OCI-LY1 (cell line): ENCODE measurements at regions not wholly inside any gene's neighbourhood (a gene's known extent, or its start where the extent isn't known, plus 50 kb on each side); places are given as distances from the start of the nearest gene placed in this dataset.

Experiments
- H2AFZ ChIP-seq: fragments of 200-600 bp; sonication (generic), shearing (Covaris generic); 2 replicates; pipeline ENCODE4 v1.6.0; 2014; ENCODE audit warnings: antibody characterized with exemption, mild to moderate bottlenecking, low read length
- H3F3A ChIP-seq: fragments of 200-600 bp; sonication (generic), shearing (Covaris generic); 2 replicates; pipeline ENCODE4 v1.6.0; 2014; ENCODE audit warnings: mild to moderate bottlenecking, antibody characterized with exemption, low read length, moderate library complexity; ENCODE audit not compliant: insufficient read depth
- H3K27ac ChIP-seq: fragments of 200-600 bp; sonication (generic); 2 replicates; pipeline ENCODE4 v1.5.1; 2014; ENCODE audit warnings: low read length, mixed run types, mild to moderate bottlenecking, low read depth; ENCODE audit not compliant: poor library complexity, severe bottlenecking
- H3K27me3 ChIP-seq: fragments of 200-600 bp; sonication (generic); 2 replicates; pipeline ENCODE4 v1.6.0; 2014; ENCODE audit warnings: antibody characterized with exemption, mild to moderate bottlenecking, low read length, moderate library complexity; ENCODE audit not compliant: insufficient read depth
- H3K36me3 ChIP-seq: fragments of 200-600 bp; sonication (generic); 2 replicates; pipeline ENCODE4 v1.6.1; 2014; ENCODE audit warnings: mild to moderate bottlenecking, antibody characterized with exemption, low read length, moderate library complexity, mixed read lengths; ENCODE audit not compliant: insufficient read depth
- H3K4me1 ChIP-seq: fragments of 200-600 bp; sonication (generic); 2 replicates; pipeline ENCODE4 v1.5.1; 2014; ENCODE audit warnings: mild to moderate bottlenecking, low read length, moderate library complexity; ENCODE audit not compliant: insufficient read depth, severe bottlenecking
- H3K4me2 ChIP-seq: fragments of 200-600 bp; sonication (generic), shearing (Covaris generic); 2 replicates; pipeline ENCODE4 v1.6.1; 2014; ENCODE audit warnings: low read length
- H3K4me3 ChIP-seq: fragments of 200-600 bp; sonication (generic); 2 replicates; pipeline ENCODE4 v1.5.1; 2014; ENCODE audit warnings: low read length, low read depth, mild to moderate bottlenecking, mixed read lengths; ENCODE audit not compliant: poor library complexity, severe bottlenecking
- H3K79me2 ChIP-seq: fragments of 200-600 bp; shearing (Covaris generic); 2 replicates; pipeline ENCODE4 v1.6.1; 2016; ENCODE audit warnings: mixed run types, low read length, mixed read lengths; ENCODE audit not compliant: insufficient read depth
- H3K9ac ChIP-seq: fragments of 200-600 bp; sonication (generic), shearing (Covaris generic); 2 replicates; pipeline ENCODE4 v1.6.1; 2014; ENCODE audit warnings: mild to moderate bottlenecking, low read length, mixed read lengths
- H3K9me2 ChIP-seq: fragments of 200-600 bp; sonication (generic), shearing (Covaris generic); 2 replicates; pipeline ENCODE4 v1.6.1; 2014; ENCODE audit warnings: low read depth, mild to moderate bottlenecking, low read length, mixed read lengths
- H3K9me3 ChIP-seq: fragments of 200-600 bp; shearing (Covaris generic); 2 replicates; pipeline ENCODE4 v1.6.1; 2014; ENCODE audit warnings: low read length, mixed read lengths
- H4K20me1 ChIP-seq: fragments of 200-600 bp; sonication (generic), shearing (Covaris generic); 2 replicates; pipeline ENCODE4 v1.6.0; 2016; ENCODE audit warnings: mild to moderate bottlenecking, low read length; ENCODE audit not compliant: insufficient read depth
- CTCF ChIP-seq: fragments of 200-600 bp; sonication (generic), shearing (Covaris generic); IDR thresholded peaks from 2 replicates; pipeline ENCODE4 v1.5.1; 2017; ENCODE audit warnings: mild to moderate bottlenecking, antibody characterized with exemption, low read length, moderate library complexity, mixed read lengths
- EZH2 ChIP-seq: fragments of 200-600 bp; sonication (generic), shearing (Covaris generic); IDR thresholded peaks from 2 replicates; pipeline ENCODE4 v1.8.0; 2017; ENCODE audit warnings: borderline replicate concordance, mixed run types, mild to moderate bottlenecking, antibody characterized with exemption, low read length, moderate library complexity, mixed read lengths

DNA sequence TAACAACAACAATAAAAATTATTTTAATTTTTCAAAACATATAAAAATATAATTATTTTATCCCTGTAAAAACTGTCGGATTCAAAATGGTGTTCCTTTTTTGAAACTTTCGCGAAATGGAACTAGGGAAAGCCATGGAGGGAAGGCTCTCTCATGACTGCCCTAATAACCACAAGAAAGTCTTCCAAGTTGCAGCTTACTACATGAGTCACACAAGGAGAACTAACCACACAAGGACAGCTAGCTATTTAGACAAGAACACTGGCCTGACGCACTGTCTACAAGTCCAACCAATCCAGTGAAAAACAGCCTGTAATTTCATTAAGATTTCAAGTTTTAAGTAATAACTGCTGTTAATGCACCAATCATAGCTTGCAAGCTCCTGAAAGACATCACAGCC lies 319.2 kb upstream of the PCDH9 start:
- Histone ChIP-seq H4K20me1 (no peaks in the 10 kb centered on the region), H3K9ac (no peak overlapping the region), H3K4me3 (no peak overlapping the region), H3K9me2 (no peaks in the 10 kb centered on the region; the same call in 1 of the 2 replicates), H3K27ac (no peak overlapping the region), H3K79me2 (no peaks in the 10 kb centered on the region), H3K4me1 (no peaks in the 10 kb centered on the region), H3K36me3 (no peaks in the 10 kb centered on the region), H2AFZ (no peak overlapping the region), H3K9me3 (no peaks in the 10 kb centered on the region), H3F3A (no peaks in the 10 kb centered on the region), H3K4me2 (no peak overlapping the region), H3K27me3 (no peaks in the 10 kb centered on the region)
- no peak for TF ChIP-seq CTCF
- no peak for TF ChIP-seq EZH2

- no peaks in the 10 kb centered on the region for H3K36me3 ChIP-seq
- no peak overlapping the region for H3K27ac ChIP-seq
- H2AFZ ChIP-seq: no peak overlapping the region
- H4K20me1 ChIP-seq: no peaks in the 10 kb centered on the region
- 0 out of 2 replicates have a peak, but pooled peaks cover 3% of the 10 kb centered on the region for H3K9me2 ChIP-seq
- TF ChIP-seq EZH2: no peak
- no peak for TF ChIP-seq CTCF
- no peak overlapping the region for H3K9ac ChIP-seq
- H3K9me3 ChIP-seq: no peaks in the 10 kb centered on the region
- no peaks in the 10 kb centered on the region for H3F3A ChIP-seq
- H3K27me3 ChIP-seq: no peaks in the 10 kb centered on the region
- H3K4me3 ChIP-seq: no peak overlapping the region
- H3K79me2 ChIP-seq: no peaks in the 10 kb centered on the region
- H3K4me2 ChIP-seq: no peak overlapping the region
- H3K4me1 ChIP-seq: no peaks in the 10 kb centered on the region
Observed at GRCh38 chr13:67538906-67539305, 308.8 kb upstream of the PCDH9 start.

GRCh38 chr13:67520886-67521285 lies 290.8 kb upstream of the PCDH9 start:
- H3K9me2 ChIP-seq: no peaks in the 10 kb centered on the region; the same call in 1 of the 2 replicates
- H3K4me1 ChIP-seq: no peaks in the 10 kb centered on the region
- no peaks in the 10 kb centered on the region for H3K36me3 ChIP-seq
- no peaks in the 10 kb centered on the region for H3K27me3 ChIP-seq
- H3K4me3 ChIP-seq: no peak overlapping the region
- no peak overlapping the region for H3K4me2 ChIP-seq
- H3F3A ChIP-seq: no peaks in the 10 kb centered on the region
- no peak for TF ChIP-seq EZH2
- TF ChIP-seq CTCF: no peak
- no peaks in the 10 kb centered on the region for H3K9me3 ChIP-seq
- H3K9ac ChIP-seq: no peak overlapping the region
- no peak overlapping the region for H3K27ac ChIP-seq
- H2AFZ ChIP-seq: no peak overlapping the region
- no peaks in the 10 kb centered on the region for H4K20me1 ChIP-seq
- no peaks in the 10 kb centered on the region for H3K79me2 ChIP-seq
